Stimulated activated CD4-positive, alpha-beta T cell treated with anti-CD3 and anti-CD28 coated beads, Interleukin-4, amount 100 ng/mL, for 4 hours (primary cell): ENCODE measurements at regions not wholly inside any gene's neighbourhood (a gene's known extent, or its start where the extent isn't known, plus 50 kb on each side); places are given as distances from the start of the nearest gene placed in this dataset.
"Not testable (repeated sequence)": the region's sequence is repeated elsewhere in the genome, so short reads cannot be mapped to it uniquely, and the experiment has no call there.

Experiments used
- DNase-seq, 2 experiments: peaks; one replicate each; pipeline ENCODE4 v3.0.0-alpha.2; 2020

GRCh38 chr4:28238876-28239275 is 1378.2 kb downstream of the STIM2 start:
- DNase-seq, result no peak

GRCh38 chr4:28241021-28241420 is 1380.4 kb downstream of the STIM2 start:
- DNase-seq, result no peak

- no peak for DNase-seq
Measured at GRCh38 chr4:28247805-28248204, 1387.2 kb downstream of the STIM2 start.

GRCh38 chr4:28248269-28248668 is 1387.6 kb downstream of the STIM2 start:
- DNase-seq, result no peak

- no peak for DNase-seq
Measured at GRCh38 chr4:28250646-28251045, 1390.0 kb downstream of the STIM2 start.

GRCh38 chr4:28251831-28252230 is 1391.2 kb downstream of the STIM2 start:
- no peak for DNase-seq

GRCh38 chr4:28254003-28254402 is 1393.4 kb downstream of the STIM2 start:
- DNase-seq, result no peak

- DNase-seq, result no peak
Measured at GRCh38 chr4:28256295-28256694, 1395.7 kb downstream of the STIM2 start.

GRCh38 chr4:28259951-28260350 is 1399.3 kb downstream of the STIM2 start:
- DNase-seq, result no peak

- DNase-seq, result no peak
Measured at GRCh38 chr4:28267166-28267565, 1406.5 kb downstream of the STIM2 start.

GRCh38 chr4:28269426-28269825 is 1408.8 kb downstream of the STIM2 start:
- no peak for DNase-seq

GRCh38 chr4:28277931-28278330 is 1417.3 kb downstream of the STIM2 start:
- no peak for DNase-seq

GRCh38 chr4:28278676-28279075 is 1418.0 kb downstream of the STIM2 start:
- no peak for DNase-seq

- DNase-seq, result no peak
Measured at GRCh38 chr4:28279249-28279648, 1418.6 kb downstream of the STIM2 start.

GRCh38 chr4:28286266-28286665 is 1425.6 kb downstream of the STIM2 start:
- DNase-seq, result not testable (repeated sequence)

- no peak for DNase-seq
Measured at GRCh38 chr4:28287831-28288233, 1427.2 kb downstream of the STIM2 start.

- no peak for DNase-seq
Measured at GRCh38 chr4:28296239-28296638, 1435.6 kb downstream of the STIM2 start.

GRCh38 chr4:28310926-28311325 is 1450.3 kb downstream of the STIM2 start:
- no peak for DNase-seq

GRCh38 chr4:28312497-28312896 is 1451.9 kb downstream of the STIM2 start:
- not testable (repeated sequence) for DNase-seq

GRCh38 chr4:28313729-28314713 is 1453.4 kb downstream of the STIM2 start:
- no peak for DNase-seq

- DNase-seq, result no peak
Measured at GRCh38 chr4:28317221-28317620, 1456.6 kb downstream of the STIM2 start.

- no peak for DNase-seq
Measured at GRCh38 chr4:28334249-28334648, 1473.6 kb downstream of the STIM2 start.

GRCh38 chr4:28341784-28342183 is 1481.1 kb downstream of the STIM2 start:
- no peak for DNase-seq

- DNase-seq, result no peak
Measured at GRCh38 chr4:28350485-28350884, 1489.8 kb downstream of the STIM2 start.

GRCh38 chr4:28351102-28351501 is 1490.5 kb downstream of the STIM2 start:
- DNase-seq, result no peak
